ENCODE measurements at regions not wholly inside any gene's neighbourhood (a gene's known extent, or its start where the extent isn't known, plus 50 kb on each side); places are given as distances from the start of the nearest gene placed in this dataset.
A peak's percentile ranks its signal among the peaks of the same experiment; 100 is the strongest.

DNA sequence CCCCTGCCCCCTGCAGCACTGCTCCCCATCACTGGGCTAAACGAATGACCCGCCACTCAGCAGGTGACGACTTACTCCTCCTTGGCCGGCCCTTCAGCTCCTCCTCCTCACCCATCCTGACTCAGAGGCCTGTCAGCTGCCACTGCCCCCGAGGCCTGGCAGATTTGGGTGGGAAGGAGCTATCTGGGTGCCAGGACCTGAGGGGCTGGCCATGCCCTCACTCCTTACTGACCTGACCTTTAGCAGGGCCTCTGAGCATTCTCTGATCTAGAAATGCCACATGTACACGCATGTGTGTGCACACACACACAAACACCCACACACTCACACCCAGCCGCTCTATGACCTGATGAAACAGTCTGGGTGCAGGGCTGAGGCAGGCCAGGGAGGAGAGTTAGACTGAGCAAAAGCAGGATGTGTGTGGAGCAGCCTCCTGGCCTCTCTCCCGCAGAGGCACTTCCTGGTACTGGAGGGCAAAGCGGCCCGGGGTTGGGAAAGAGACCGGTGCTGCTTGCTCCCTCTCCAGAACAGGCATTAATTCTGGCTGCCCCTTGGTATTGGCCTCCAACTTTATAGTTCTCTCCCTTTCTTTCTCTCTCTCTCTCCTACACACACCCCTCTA, 68.0 kb downstream of the ZFP36L2 start:
- DNase-seq (ENCODE audit: low spot score) = peak; percentile 91
- H3K4me3 ChIP-seq = peak overlapping the region; percentile 45

DNA sequence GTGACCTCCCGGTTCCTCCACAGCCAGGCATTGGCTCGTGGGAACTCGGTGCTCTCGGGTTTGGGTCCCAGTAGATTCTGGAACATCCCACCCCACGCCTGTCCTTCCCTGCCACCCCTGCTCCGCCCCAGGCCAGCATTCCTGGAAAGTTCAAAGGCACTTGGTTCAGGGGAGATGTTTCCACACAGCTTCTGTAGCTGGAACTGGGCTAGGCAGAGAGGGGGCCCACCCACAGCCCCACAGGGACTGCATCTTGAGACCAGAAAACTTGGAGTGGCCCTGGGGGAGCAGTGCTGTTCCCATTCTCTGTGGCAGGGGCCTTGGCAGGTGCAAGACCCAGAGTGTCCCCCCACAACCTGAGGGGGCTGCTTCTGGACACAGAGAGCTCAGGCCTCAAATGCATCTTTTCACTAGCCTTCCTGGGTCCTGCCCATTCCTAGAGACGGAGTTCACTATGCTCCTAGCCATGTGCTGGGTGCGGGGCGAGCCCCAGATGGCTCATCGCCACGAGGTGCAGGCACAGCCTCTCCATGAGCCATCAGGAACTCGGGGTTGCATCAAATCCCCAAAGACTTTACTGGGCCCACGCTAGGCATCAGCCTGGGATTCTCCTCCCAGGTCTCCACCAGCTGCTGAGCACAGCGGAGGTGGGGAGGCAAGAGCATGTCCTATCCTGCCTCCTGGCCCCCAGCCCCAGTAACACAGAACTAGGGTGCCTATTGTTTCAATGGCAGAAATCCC, 68.7 kb downstream of the ZFP36L2 start:
- DNase-seq (ENCODE audit: low spot score) = no peak
- TF ChIP-seq CTCF (IDR thresholded peaks at IDR 0.05) = no peak
- Histone ChIP-seq H3K27ac (peak overlapping the region; percentile 86 to 97), H3K4me3 (peak overlapping the region; percentile 45)

More for the DNA sequence above, 68.0 kb downstream of the ZFP36L2 start:
- no peak for TF ChIP-seq CTCF (IDR thresholded peaks at IDR 0.05)
- H3K27ac ChIP-seq = peak overlapping the region; percentile 86 to 97

GRCh38 chr2:43155851-43156411, 70.5 kb downstream of the ZFP36L2 start:
- no peak for TF ChIP-seq CTCF (IDR thresholded peaks at IDR 0.05)
- no peak overlapping the region for H3K4me3 ChIP-seq
- no peak overlapping the region for H3K27ac ChIP-seq
- no peak for DNase-seq (ENCODE audit: low spot score)

DNA sequence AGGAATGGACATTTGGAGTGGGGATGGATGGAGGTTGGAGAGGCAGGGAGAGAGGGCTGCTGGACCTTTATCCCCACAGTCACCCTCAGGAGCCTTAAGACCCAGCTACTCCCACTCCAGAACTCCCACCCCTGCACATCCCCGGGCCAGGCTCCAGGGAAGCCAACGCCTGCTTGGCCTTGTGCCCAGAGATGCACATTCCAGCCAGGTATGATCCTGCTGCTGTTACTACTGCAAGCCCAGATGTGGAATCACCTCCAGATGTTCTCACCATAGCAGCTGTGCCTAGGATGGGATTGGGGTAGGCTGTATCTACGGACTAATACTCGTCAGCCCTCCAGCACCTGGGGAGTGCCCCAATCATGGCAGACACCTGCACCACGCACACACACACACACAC, 71.7 kb downstream of the ZFP36L2 start:
- Histone ChIP-seq H3K27ac (no peak overlapping the region), H3K4me3 (no peak overlapping the region)
- TF ChIP-seq CTCF (IDR thresholded peaks at IDR 0.05) = no peak
- DNase-seq (ENCODE audit: low spot score) = no peak

GRCh38 chr2:43152741-43153647, 73.4 kb downstream of the ZFP36L2 start:
- TF ChIP-seq CTCF (IDR thresholded peaks at IDR 0.05) = no peak
- no peak overlapping the region for H3K27ac ChIP-seq
- no peak overlapping the region for H3K4me3 ChIP-seq
- DNase-seq (ENCODE audit: low spot score) = no peak

DNA sequence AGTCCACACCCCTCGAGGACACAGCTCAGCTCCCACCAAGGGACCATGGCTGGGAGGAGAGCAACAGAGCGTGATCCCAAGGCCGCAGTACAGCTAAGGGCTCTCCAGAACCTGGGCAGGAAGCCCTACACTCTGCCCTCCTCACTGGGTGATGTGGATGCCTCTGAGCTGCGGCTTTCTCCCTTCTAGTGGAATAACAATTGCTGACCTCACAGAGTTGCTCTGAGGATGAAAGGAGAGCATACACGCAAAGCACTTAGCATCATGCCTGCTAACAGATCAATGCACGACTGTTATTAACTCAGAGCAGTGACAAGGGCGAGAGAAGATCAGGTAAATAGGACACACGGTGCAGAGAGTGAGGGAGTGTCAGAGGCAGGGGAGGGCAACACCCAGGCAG, 74.2 kb downstream of the ZFP36L2 start:
- no peak for TF ChIP-seq CTCF (IDR thresholded peaks at IDR 0.05)
- DNase-seq (ENCODE audit: low spot score) = no peak
- Histone ChIP-seq H3K4me3 (no peak overlapping the region), H3K27ac (no peak overlapping the region)

Measured in coronary artery (tissue), 2 donors.